Lower lobe of right lung (tissue), 2 donors: ENCODE measurements at regions not wholly inside any gene's neighbourhood (a gene's known extent, or its start where the extent isn't known, plus 50 kb on each side); places are given as distances from the start of the nearest gene placed in this dataset.

Experiments
- ATAC-seq, 2 donors: fragments of 200-7000 bp; cut with Tn5 transposase; one replicate each; pipeline ENCODE4 v1.9.1; 2020 to 2022; ENCODE audit warnings: mild to moderate bottlenecking in 2 of 2, moderate library complexity in 2 of 2
- DNase-seq: peaks from one replicate; pipeline ENCODE4 v3.0.0-alpha.2; 2020
- H3K27ac ChIP-seq: fragments of 200-600 bp; one replicate; pipeline ENCODE4 v1.8.0; 2022
- H3K27me3 ChIP-seq: fragments of 200-600 bp; one replicate; pipeline ENCODE4 v1.8.0; 2022; ENCODE audit warnings: low read depth
- H3K36me3 ChIP-seq: fragments of 200-600 bp; one replicate; pipeline ENCODE4 v1.8.0; 2022; ENCODE audit warnings: mild to moderate bottlenecking
- H3K4me1 ChIP-seq: fragments of 200-600 bp; one replicate; pipeline ENCODE4 v1.8.0; 2022
- H3K4me3 ChIP-seq: fragments of 200-600 bp; one replicate; pipeline ENCODE4 v1.8.0; 2022; ENCODE audit warnings: mild to moderate bottlenecking
- H3K9me3 ChIP-seq: fragments of 200-600 bp; one replicate; pipeline ENCODE4 v1.8.0; 2022
- intact Hi-C: fragments of 100-400 bp; cut with DNase I; formaldehyde crosslinking; loops from one replicate; pipeline ENCODE4 v1.11.0; 2022
- TF ChIP-seq, protein P1 (sequence below): fragments of 200-600 bp; IDR thresholded peaks from one replicate; pipeline ENCODE4 v1.8.0; 2022; ENCODE audit warnings: antibody characterized with exemption, mild to moderate bottlenecking
- donor health status: DM: no; HTN: yes; CAD: no; lungs with severe emphysema.

DNA sequence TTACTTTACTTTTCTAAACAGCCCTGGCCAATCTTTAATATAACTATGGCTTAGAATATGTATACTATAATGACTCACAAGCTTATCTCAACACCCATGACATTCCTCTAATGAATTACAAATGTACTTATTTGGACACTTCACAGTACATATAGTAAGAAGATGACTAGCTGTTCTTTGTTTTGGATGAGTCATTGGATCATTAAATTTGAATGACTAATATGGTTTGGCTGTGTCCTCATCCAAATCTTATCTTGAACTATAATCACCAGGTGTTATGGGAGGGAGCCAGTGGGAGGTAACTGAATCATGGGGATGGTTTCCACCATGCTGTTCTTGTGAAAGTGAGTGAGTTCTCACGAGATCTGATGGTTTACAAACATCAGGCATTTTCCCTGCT, 807.5 kb upstream of the SORCS1 start:
- TF ChIP-seq, protein P1, sequence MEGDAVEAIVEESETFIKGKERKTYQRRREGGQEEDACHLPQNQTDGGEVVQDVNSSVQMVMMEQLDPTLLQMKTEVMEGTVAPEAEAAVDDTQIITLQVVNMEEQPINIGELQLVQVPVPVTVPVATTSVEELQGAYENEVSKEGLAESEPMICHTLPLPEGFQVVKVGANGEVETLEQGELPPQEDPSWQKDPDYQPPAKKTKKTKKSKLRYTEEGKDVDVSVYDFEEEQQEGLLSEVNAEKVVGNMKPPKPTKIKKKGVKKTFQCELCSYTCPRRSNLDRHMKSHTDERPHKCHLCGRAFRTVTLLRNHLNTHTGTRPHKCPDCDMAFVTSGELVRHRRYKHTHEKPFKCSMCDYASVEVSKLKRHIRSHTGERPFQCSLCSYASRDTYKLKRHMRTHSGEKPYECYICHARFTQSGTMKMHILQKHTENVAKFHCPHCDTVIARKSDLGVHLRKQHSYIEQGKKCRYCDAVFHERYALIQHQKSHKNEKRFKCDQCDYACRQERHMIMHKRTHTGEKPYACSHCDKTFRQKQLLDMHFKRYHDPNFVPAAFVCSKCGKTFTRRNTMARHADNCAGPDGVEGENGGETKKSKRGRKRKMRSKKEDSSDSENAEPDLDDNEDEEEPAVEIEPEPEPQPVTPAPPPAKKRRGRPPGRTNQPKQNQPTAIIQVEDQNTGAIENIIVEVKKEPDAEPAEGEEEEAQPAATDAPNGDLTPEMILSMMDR: no peak
- DNase-seq (no peak), ATAC-seq (no peak)
- H3K9me3 ChIP-seq: no peaks in the 10 kb centered on the region
- H3K4me3 ChIP-seq: no peak overlapping the region
- H3K4me1 ChIP-seq: no peaks in the 10 kb centered on the region
- H3K36me3 ChIP-seq: no peaks in the 10 kb centered on the region
- no peak overlapping the region for H3K27ac ChIP-seq
- intact Hi-C loops: no loop called here
- no peaks in the 10 kb centered on the region for H3K27me3 ChIP-seq

DNA sequence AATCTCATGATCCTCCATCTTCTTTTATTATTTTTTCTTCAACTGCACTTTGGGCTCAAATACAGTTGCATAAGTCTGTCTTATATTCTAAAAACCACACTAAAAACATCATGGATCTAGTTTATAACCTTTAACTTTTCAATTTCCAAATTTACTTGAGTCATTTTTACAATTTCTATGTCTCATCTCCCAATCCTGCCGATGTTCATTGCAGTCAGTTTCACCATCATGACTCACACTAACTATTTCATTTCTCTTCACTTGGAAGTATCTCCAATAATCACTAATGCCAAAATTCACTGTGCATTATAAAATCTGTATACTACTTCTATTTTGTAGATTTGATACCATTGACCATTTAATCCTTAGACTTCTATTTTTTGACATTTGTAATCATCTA, 806.9 kb upstream of the SORCS1 start:
- intact Hi-C loops: no loop called here
- no peaks in the 10 kb centered on the region for H3K9me3 ChIP-seq
- H3K4me1 ChIP-seq: no peaks in the 10 kb centered on the region
- TF ChIP-seq, protein P1: no peak
- H3K27me3 ChIP-seq: no peaks in the 10 kb centered on the region
- H3K27ac ChIP-seq: no peak overlapping the region
- no peak overlapping the region for H3K4me3 ChIP-seq
- DNase-seq (no peak), ATAC-seq (no peak)
- H3K36me3 ChIP-seq: no peaks in the 10 kb centered on the region

DNA sequence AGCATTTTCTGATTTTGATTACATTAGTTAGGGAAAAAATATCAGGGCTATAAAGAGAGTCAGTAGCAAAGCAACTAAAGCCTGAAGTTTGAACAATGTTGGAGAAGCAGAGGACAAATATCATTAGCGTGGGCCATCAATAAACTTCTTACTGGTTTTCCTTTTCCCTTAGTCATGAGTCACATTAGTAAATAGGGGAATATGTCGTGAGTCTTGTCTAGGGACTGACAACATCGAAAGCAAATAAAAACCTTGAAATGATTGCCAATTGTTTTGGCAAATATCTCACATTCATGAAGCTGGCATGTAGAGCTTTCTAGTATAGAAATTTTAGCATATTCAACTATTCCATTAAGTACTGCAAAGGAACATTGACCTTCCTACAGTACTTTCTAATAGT, 806.0 kb upstream of the SORCS1 start:
- DNase-seq (no peak), ATAC-seq (no peak)
- Histone ChIP-seq H3K27ac (no peak overlapping the region), H3K4me3 (no peak overlapping the region), H3K4me1 (no peaks in the 10 kb centered on the region), H3K36me3 (no peaks in the 10 kb centered on the region), H3K27me3 (no peaks in the 10 kb centered on the region), H3K9me3 (no peaks in the 10 kb centered on the region)
- TF ChIP-seq, protein P1: no peak
- intact Hi-C loops: no loop called here

DNA sequence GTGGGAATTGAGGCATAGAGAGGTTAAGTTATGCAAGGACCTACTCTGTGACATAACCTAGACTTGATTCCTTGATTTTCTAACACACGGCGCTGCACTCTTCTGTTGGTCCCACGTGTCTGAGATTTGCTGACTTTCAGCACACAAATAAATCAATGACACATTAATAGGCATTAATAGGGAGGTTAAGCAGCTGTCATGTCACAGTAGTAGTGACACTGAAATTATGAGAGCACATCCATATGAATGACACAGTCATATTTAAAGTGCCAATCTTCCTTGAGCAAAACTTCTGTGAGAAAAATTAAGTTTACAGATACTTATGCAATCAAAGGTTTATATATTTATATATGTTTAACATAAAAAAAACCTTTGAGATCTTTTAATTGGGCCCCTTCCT, 805.4 kb upstream of the SORCS1 start:
- ATAC-seq: no peak
- H3K9me3 ChIP-seq: no peaks in the 10 kb centered on the region
- TF ChIP-seq, protein P1: no peak

DNA sequence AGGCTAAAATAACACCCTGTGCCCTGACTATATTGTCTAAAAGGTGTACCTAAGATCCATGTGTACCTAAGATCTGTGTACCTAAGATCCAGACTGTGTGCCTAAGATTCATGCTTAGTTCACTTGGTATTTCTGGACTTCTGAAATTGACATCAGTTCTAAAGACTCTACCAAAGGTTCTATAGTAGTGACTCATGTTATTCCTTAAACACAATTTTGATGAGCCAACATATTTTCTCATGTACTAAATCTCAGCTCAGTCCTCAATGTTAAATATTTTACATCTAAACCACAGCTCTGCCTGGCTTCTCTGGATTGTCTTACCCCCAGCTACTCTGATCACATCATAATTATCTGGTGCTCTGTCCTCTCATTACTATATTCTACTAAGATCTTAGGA, 802.3 kb upstream of the SORCS1 start:
- Histone ChIP-seq H3K36me3 (no peaks in the 10 kb centered on the region), H3K27ac (no peak overlapping the region), H3K4me1 (no peaks in the 10 kb centered on the region), H3K4me3 (no peak overlapping the region), H3K9me3 (no peaks in the 10 kb centered on the region), H3K27me3 (no peaks in the 10 kb centered on the region)
- ATAC-seq (no peak), DNase-seq (no peak)
- intact Hi-C loops: no loop called here
- TF ChIP-seq, protein P1: no peak

More for the DNA sequence above, 805.4 kb upstream of the SORCS1 start:
- no peak overlapping the region for H3K27ac ChIP-seq
- no peak for DNase-seq
- H3K4me3 ChIP-seq: no peak overlapping the region
- intact Hi-C loops: no loop called here
- H3K36me3 ChIP-seq: no peaks in the 10 kb centered on the region
- H3K4me1 ChIP-seq: no peaks in the 10 kb centered on the region
- no peaks in the 10 kb centered on the region for H3K27me3 ChIP-seq
